ENCODE measurements at regions not wholly inside any gene's neighbourhood (a gene's known extent, or its start where the extent isn't known, plus 50 kb on each side); places are given as distances from the start of the nearest gene placed in this dataset.

- Histone ChIP-seq H3K27ac (ENCODE audit: low read depth in 2 of 2, low read length in 2 of 2) (no peak overlapping the region), H3K27me3 (ENCODE audit: control insufficient read depth in 2 of 2, insufficient read depth in 2 of 2, low read length in 2 of 2) (no peaks in the 10 kb centered on the region), H3K9me3 (ENCODE audit: control insufficient read depth in 2 of 2, low read length in 2 of 2) (no peaks in the 10 kb centered on the region), H3K9ac (ENCODE audit: low read depth in 1 of 2, low read length in 2 of 2) (no peak overlapping the region), H3K36me3 (ENCODE audit: control insufficient read depth in 2 of 2, insufficient read depth in 2 of 2, low read length in 2 of 2) (no peaks in the 10 kb centered on the region), H3K4me3 (ENCODE audit: low read length in 2 of 2) (no peak overlapping the region), H3K4me1 (ENCODE audit: control insufficient read depth in 2 of 2, insufficient read depth in 2 of 2, low read length in 2 of 2) (no peaks in the 10 kb centered on the region)
Measured at GRCh38 chr18:24590946-24591345, 130.5 kb downstream of the HRH4 start.

- Histone ChIP-seq H3K9ac (ENCODE audit: low read depth in 1 of 2, low read length in 2 of 2) (no peak overlapping the region), H3K36me3 (ENCODE audit: control insufficient read depth in 2 of 2, insufficient read depth in 2 of 2, low read length in 2 of 2) (no peaks in the 10 kb centered on the region), H3K27ac (ENCODE audit: low read depth in 2 of 2, low read length in 2 of 2) (no peak overlapping the region), H3K4me1 (ENCODE audit: control insufficient read depth in 2 of 2, insufficient read depth in 2 of 2, low read length in 2 of 2) (no peaks in the 10 kb centered on the region), H3K4me3 (ENCODE audit: low read length in 2 of 2) (no peak overlapping the region), H3K9me3 (ENCODE audit: control insufficient read depth in 2 of 2, low read length in 2 of 2) (no peaks in the 10 kb centered on the region), H3K27me3 (ENCODE audit: control insufficient read depth in 2 of 2, insufficient read depth in 2 of 2, low read length in 2 of 2) (peaks cover 0 to 5% of the 10 kb centered on the region in 2 donors)
Measured at GRCh38 chr18:24593401-24593800, 133.0 kb downstream of the HRH4 start.

GRCh38 chr18:24593886-24594285, 133.4 kb downstream of the HRH4 start:
- Histone ChIP-seq H3K9me3 (ENCODE audit: control insufficient read depth in 2 of 2, low read length in 2 of 2) (no peaks in the 10 kb centered on the region), H3K27ac (ENCODE audit: low read depth in 2 of 2, low read length in 2 of 2) (no peak overlapping the region), H3K9ac (ENCODE audit: low read depth in 1 of 2, low read length in 2 of 2) (no peak overlapping the region), H3K4me1 (ENCODE audit: control insufficient read depth in 2 of 2, insufficient read depth in 2 of 2, low read length in 2 of 2) (no peaks in the 10 kb centered on the region), H3K27me3 (ENCODE audit: control insufficient read depth in 2 of 2, insufficient read depth in 2 of 2, low read length in 2 of 2) (peaks cover 0 to 5% of the 10 kb centered on the region in 2 donors), H3K36me3 (ENCODE audit: control insufficient read depth in 2 of 2, insufficient read depth in 2 of 2, low read length in 2 of 2) (no peaks in the 10 kb centered on the region), H3K4me3 (ENCODE audit: low read length in 2 of 2) (no peak overlapping the region)

GRCh38 chr18:24595561-24596031, 135.2 kb downstream of the HRH4 start:
- H3K9me3 ChIP-seq (ENCODE audit: control insufficient read depth in 2 of 2, low read length in 2 of 2): no peaks in the 10 kb centered on the region
- peaks cover 0 to 5% of the 10 kb centered on the region in 2 donors for H3K27me3 ChIP-seq (ENCODE audit: control insufficient read depth in 2 of 2, insufficient read depth in 2 of 2, low read length in 2 of 2)
- no peak overlapping the region for H3K9ac ChIP-seq (ENCODE audit: low read depth in 1 of 2, low read length in 2 of 2)
- no peaks in the 10 kb centered on the region for H3K36me3 ChIP-seq (ENCODE audit: control insufficient read depth in 2 of 2, insufficient read depth in 2 of 2, low read length in 2 of 2)
- H3K4me3 ChIP-seq (ENCODE audit: low read length in 2 of 2): no peak overlapping the region
- no peaks in the 10 kb centered on the region for H3K4me1 ChIP-seq (ENCODE audit: control insufficient read depth in 2 of 2, insufficient read depth in 2 of 2, low read length in 2 of 2)
- H3K27ac ChIP-seq (ENCODE audit: low read depth in 2 of 2, low read length in 2 of 2): no peak overlapping the region

- Histone ChIP-seq H3K36me3 (ENCODE audit: control insufficient read depth in 2 of 2, insufficient read depth in 2 of 2, low read length in 2 of 2) (no peaks in the 10 kb centered on the region), H3K27ac (ENCODE audit: low read depth in 2 of 2, low read length in 2 of 2) (no peak overlapping the region), H3K4me1 (ENCODE audit: control insufficient read depth in 2 of 2, insufficient read depth in 2 of 2, low read length in 2 of 2) (no peaks in the 10 kb centered on the region), H3K9me3 (ENCODE audit: control insufficient read depth in 2 of 2, low read length in 2 of 2) (no peaks in the 10 kb centered on the region), H3K4me3 (ENCODE audit: low read length in 2 of 2) (no peak overlapping the region), H3K9ac (ENCODE audit: low read depth in 1 of 2, low read length in 2 of 2) (no peak overlapping the region), H3K27me3 (ENCODE audit: control insufficient read depth in 2 of 2, insufficient read depth in 2 of 2, low read length in 2 of 2) (peaks cover 0 to 5% of the 10 kb centered on the region in 2 donors)
Measured at GRCh38 chr18:24600076-24600654, 139.7 kb downstream of the HRH4 start.

GRCh38 chr18:24601585-24601984, 141.1 kb downstream of the HRH4 start:
- H3K4me1 ChIP-seq (ENCODE audit: control insufficient read depth in 2 of 2, insufficient read depth in 2 of 2, low read length in 2 of 2): no peaks in the 10 kb centered on the region
- no peak overlapping the region for H3K4me3 ChIP-seq (ENCODE audit: low read length in 2 of 2)
- no peaks in the 10 kb centered on the region for H3K36me3 ChIP-seq (ENCODE audit: control insufficient read depth in 2 of 2, insufficient read depth in 2 of 2, low read length in 2 of 2)
- H3K27me3 ChIP-seq (ENCODE audit: control insufficient read depth in 2 of 2, insufficient read depth in 2 of 2, low read length in 2 of 2): peaks cover 0 to 5% of the 10 kb centered on the region in 2 donors
- no peaks in the 10 kb centered on the region for H3K9me3 ChIP-seq (ENCODE audit: control insufficient read depth in 2 of 2, low read length in 2 of 2)
- H3K9ac ChIP-seq (ENCODE audit: low read depth in 1 of 2, low read length in 2 of 2): no peak overlapping the region
- no peak overlapping the region for H3K27ac ChIP-seq (ENCODE audit: low read depth in 2 of 2, low read length in 2 of 2)

GRCh38 chr18:24602201-24602600, 141.8 kb downstream of the HRH4 start:
- H3K4me3 ChIP-seq (ENCODE audit: low read length in 2 of 2): no peak overlapping the region

GRCh38 chr18:24603151-24603550, 142.7 kb downstream of the HRH4 start:
- Histone ChIP-seq H3K4me3 (ENCODE audit: low read length in 2 of 2) (no peak overlapping the region), H3K27ac (ENCODE audit: low read depth in 2 of 2, low read length in 2 of 2) (no peak overlapping the region)

More at GRCh38 chr18:24602201-24602600, 141.8 kb downstream of the HRH4 start:
- H3K27me3 ChIP-seq (ENCODE audit: control insufficient read depth in 2 of 2, insufficient read depth in 2 of 2, low read length in 2 of 2): peaks cover 0 to 5% of the 10 kb centered on the region in 2 donors
- H3K27ac ChIP-seq (ENCODE audit: low read depth in 2 of 2, low read length in 2 of 2): no peak overlapping the region
- H3K4me1 ChIP-seq (ENCODE audit: control insufficient read depth in 2 of 2, insufficient read depth in 2 of 2, low read length in 2 of 2): no peaks in the 10 kb centered on the region
- H3K36me3 ChIP-seq (ENCODE audit: control insufficient read depth in 2 of 2, insufficient read depth in 2 of 2, low read length in 2 of 2): no peaks in the 10 kb centered on the region
- H3K9ac ChIP-seq (ENCODE audit: low read depth in 1 of 2, low read length in 2 of 2): no peak overlapping the region
- no peaks in the 10 kb centered on the region for H3K9me3 ChIP-seq (ENCODE audit: control insufficient read depth in 2 of 2, low read length in 2 of 2)

GRCh38 chr18:24605444-24605843, 145.0 kb downstream of the HRH4 start:
- no peaks in the 10 kb centered on the region for H3K9me3 ChIP-seq (ENCODE audit: control insufficient read depth in 2 of 2, low read length in 2 of 2)
- H3K27me3 ChIP-seq (ENCODE audit: control insufficient read depth in 2 of 2, insufficient read depth in 2 of 2, low read length in 2 of 2): no peaks in the 10 kb centered on the region
- no peaks in the 10 kb centered on the region for H3K36me3 ChIP-seq (ENCODE audit: control insufficient read depth in 2 of 2, insufficient read depth in 2 of 2, low read length in 2 of 2)
- H3K4me3 ChIP-seq (ENCODE audit: low read length in 2 of 2): no peak overlapping the region
- H3K9ac ChIP-seq (ENCODE audit: low read depth in 1 of 2, low read length in 2 of 2): no peak overlapping the region
- no peak overlapping the region for H3K27ac ChIP-seq (ENCODE audit: low read depth in 2 of 2, low read length in 2 of 2)
- H3K4me1 ChIP-seq (ENCODE audit: control insufficient read depth in 2 of 2, insufficient read depth in 2 of 2, low read length in 2 of 2): no peaks in the 10 kb centered on the region

More at GRCh38 chr18:24603151-24603550, 142.7 kb downstream of the HRH4 start:
- no peak overlapping the region for H3K9ac ChIP-seq (ENCODE audit: low read depth in 1 of 2, low read length in 2 of 2)
- no peaks in the 10 kb centered on the region for H3K36me3 ChIP-seq (ENCODE audit: control insufficient read depth in 2 of 2, insufficient read depth in 2 of 2, low read length in 2 of 2)
- H3K4me1 ChIP-seq (ENCODE audit: control insufficient read depth in 2 of 2, insufficient read depth in 2 of 2, low read length in 2 of 2): no peaks in the 10 kb centered on the region
- H3K9me3 ChIP-seq (ENCODE audit: control insufficient read depth in 2 of 2, low read length in 2 of 2): no peaks in the 10 kb centered on the region
- H3K27me3 ChIP-seq (ENCODE audit: control insufficient read depth in 2 of 2, insufficient read depth in 2 of 2, low read length in 2 of 2): no peaks in the 10 kb centered on the region

GRCh38 chr18:24609254-24609653, 148.8 kb downstream of the HRH4 start:
- H3K36me3 ChIP-seq (ENCODE audit: control insufficient read depth in 2 of 2, insufficient read depth in 2 of 2, low read length in 2 of 2): no peaks in the 10 kb centered on the region
- no peak overlapping the region for H3K27ac ChIP-seq (ENCODE audit: low read depth in 2 of 2, low read length in 2 of 2)
- no peaks in the 10 kb centered on the region for H3K9me3 ChIP-seq (ENCODE audit: control insufficient read depth in 2 of 2, low read length in 2 of 2)
- no peak overlapping the region for H3K4me3 ChIP-seq (ENCODE audit: low read length in 2 of 2)
- no peaks in the 10 kb centered on the region for H3K4me1 ChIP-seq (ENCODE audit: control insufficient read depth in 2 of 2, insufficient read depth in 2 of 2, low read length in 2 of 2)
- H3K27me3 ChIP-seq (ENCODE audit: control insufficient read depth in 2 of 2, insufficient read depth in 2 of 2, low read length in 2 of 2): no peaks in the 10 kb centered on the region
- no peak overlapping the region for H3K9ac ChIP-seq (ENCODE audit: low read depth in 1 of 2, low read length in 2 of 2)
